ENCODE measurements at regions not wholly inside any gene's neighbourhood (a gene's known extent, or its start where the extent isn't known, plus 50 kb on each side); places are given as distances from the start of the nearest gene placed in this dataset.

- TF ChIP-seq CTCF (IDR thresholded peaks at IDR 0.05) (no peak), POLR2A (IDR thresholded peaks at IDR 0.05) (no peak)
These were observed 195.0 kb downstream of the GIPC2 start for GRCh38 chr1:78240755-78241154.

All from testis (tissue), 2 donors.